HCT116 (cell line): ENCODE measurements at regions not wholly inside any gene's neighbourhood (a gene's known extent, or its start where the extent isn't known, plus 50 kb on each side); places are given as distances from the start of the nearest gene placed in this dataset.

ENCODE experiments used
- CTCF ChIP-seq, 3 experiments: fragments of 200-600 bp in 1 of 3; sonication (generic) in 1 of 3; IDR thresholded peaks in 2 of 3; conservative IDR thresholded peaks in 1 of 3; 2 replicates each; pipeline ENCODE4 v1.5.1; 2012 to 2017; ENCODE audit warnings: low read depth in 2 of 3, low read length in 2 of 3, antibody characterized with exemption in 1 of 3, borderline replicate concordance in 1 of 3, control low read depth in 1 of 3, mild to moderate bottlenecking in 1 of 3, mixed read lengths in 1 of 3, mixed run types in 1 of 3, moderate library complexity in 1 of 3; ENCODE audit not compliant: insufficient read depth in 1 of 3
- EGR1 ChIP-seq: IDR thresholded peaks from 2 replicates; pipeline ENCODE4 v1.6.1; 2012; ENCODE audit warnings: low read depth
- EZH2 ChIP-seq: fragments of 200-600 bp; sonication (generic); IDR thresholded peaks from 2 replicates; pipeline ENCODE4 v1.6.1; 2017; ENCODE audit warnings: antibody characterized with exemption, mixed run types
- EZH2phosphoT487 ChIP-seq: fragments of 200-600 bp; IDR thresholded peaks from 2 replicates; pipeline ENCODE4 v1.6.1; 2018; ENCODE audit warnings: antibody characterized with exemption, borderline replicate concordance
- JUND ChIP-seq: IDR thresholded peaks from 2 replicates; pipeline ENCODE4 v1.6.1; 2012
- POLR2A ChIP-seq: IDR thresholded peaks from 2 replicates; pipeline ENCODE4 v1.7.0; 2011; ENCODE audit warnings: borderline replicate concordance; ENCODE audit not compliant: insufficient read depth, insufficient read length; ENCODE audit errors: extremely low read depth
- POLR2AphosphoS5 ChIP-seq: IDR thresholded peaks from 2 replicates; pipeline ENCODE4 v1.6.1; 2011; ENCODE audit warnings: mild to moderate bottlenecking, low read depth, low read length, moderate library complexity
- RAD21 ChIP-seq: IDR thresholded peaks from 2 replicates; pipeline ENCODE4 v1.6.1; 2012; ENCODE audit warnings: low read depth, mild to moderate bottlenecking
- SIN3A ChIP-seq: IDR thresholded peaks from 2 replicates; pipeline ENCODE4 v1.6.1; 2012; ENCODE audit warnings: low read depth
- SP1 ChIP-seq: IDR thresholded peaks from 2 replicates; pipeline ENCODE4 v1.6.1; 2012; ENCODE audit warnings: low read depth
- TCF7L2 ChIP-seq: IDR thresholded peaks from 2 replicates; pipeline ENCODE4 v1.7.0; 2011; ENCODE audit warnings: borderline replicate concordance, inconsistent platforms; ENCODE audit not compliant: insufficient read depth, insufficient read length; ENCODE audit errors: extremely low read depth
- YY1 ChIP-seq: IDR thresholded peaks from 2 replicates; pipeline ENCODE4 v1.6.1; 2011; ENCODE audit warnings: low read length, low read depth, moderate library complexity, mild to moderate bottlenecking; ENCODE audit not compliant: insufficient replicate concordance; ENCODE audit errors: extremely low read depth
- TF ChIP-seq, protein P1 (sequence below): IDR thresholded peaks from 2 replicates; pipeline ENCODE4 v1.6.1; 2012
- TF ChIP-seq, protein P2 (sequence below): IDR thresholded peaks from 2 replicates; pipeline ENCODE4 v1.6.1; 2012

GRCh38 chr6:120990866-120991265 is 343.4 kb downstream of the TBC1D32 start:
- TF ChIP-seq CTCF (IDR thresholded peaks at IDR 0.05 in 2 of 3, conservative IDR thresholded peaks at IDR 0.05 in 1 of 3; ENCODE audit: borderline replicate concordance in 1 of 3, insufficient read depth in 1 of 3, low read depth in 2 of 3, low read length in 2 of 3) (no peak), RAD21 (no peak), POLR2A (no peak), POLR2AphosphoS5 (no peak), EZH2 (no peak), EZH2phosphoT487 (no peak), SIN3A (no peak), TCF7L2 (no peak), SP1 (no peak), JUND (no peak), EGR1 (no peak), YY1 (no peak)
- TF ChIP-seq, protein P1, sequence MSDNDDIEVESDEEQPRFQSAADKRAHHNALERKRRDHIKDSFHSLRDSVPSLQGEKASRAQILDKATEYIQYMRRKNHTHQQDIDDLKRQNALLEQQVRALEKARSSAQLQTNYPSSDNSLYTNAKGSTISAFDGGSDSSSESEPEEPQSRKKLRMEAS: no peak
- TF ChIP-seq, protein P2, sequence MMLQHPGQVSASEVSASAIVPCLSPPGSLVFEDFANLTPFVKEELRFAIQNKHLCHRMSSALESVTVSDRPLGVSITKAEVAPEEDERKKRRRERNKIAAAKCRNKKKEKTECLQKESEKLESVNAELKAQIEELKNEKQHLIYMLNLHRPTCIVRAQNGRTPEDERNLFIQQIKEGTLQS: no peak
